Occipital lobe (tissue), 1 donor: ENCODE measurements at regions not wholly inside any gene's neighbourhood (a gene's known extent, or its start where the extent isn't known, plus 50 kb on each side); places are given as distances from the start of the nearest gene placed in this dataset. TPM values are rescaled to one million over a fixed set of nuclear protein-coding genes. Genes with fewer than 3 reads are reported as not detected.

Experiments
- small RNA-seq: library from RNA; depleted of rRNA; stranded (forward); fragments of <200 nt; gene quantifications from one replicate; pipeline ENCODE3, GENCODE V24; 2014

Small RNA genes in the stretch of these regions (small RNA-seq; reads per million reads assigned to genes)
- gene AC019129.1 = not detected
